ENCODE measurements at regions not wholly inside any gene's neighbourhood (a gene's known extent, or its start where the extent isn't known, plus 50 kb on each side); places are given as distances from the start of the nearest gene placed in this dataset.

GRCh38 chr16:79998143-79998542 lies 397.6 kb upstream of the MAF start:
- BruUV-seq (replicated peaks): no TSS peak
- Mint-ChIP-seq H3K27ac (ENCODE audit: unreplicated experiment) (peak overlapping the region; percentile 0), H3K4me1 (ENCODE audit: low read depth, unreplicated experiment) (peaks cover 24% of the 10 kb centered on the region), H3K27me3 (ENCODE audit: insufficient read depth, unreplicated experiment) (no peaks in the 10 kb centered on the region), H3K4me3 (ENCODE audit: unreplicated experiment) (no peak overlapping the region), H3K36me3 (ENCODE audit: insufficient read depth, unreplicated experiment) (no peaks in the 10 kb centered on the region), H3K9me3 (ENCODE audit: unreplicated experiment) (peaks cover 29% of the 10 kb centered on the region)
- intact Hi-C loops (cut with micrococcal nuclease; ENCODE audit: unreplicated experiment): no loop called here
- Histone ChIP-seq H3K27me3 (replicated peaks; ENCODE audit: control insufficient read depth, insufficient read depth, low read length) (no peaks in the 10 kb centered on the region), H3K4me1 (peaks cover 8% of the 10 kb centered on the region), H3K4me3 (ENCODE audit: low read depth, low read length) (no peak overlapping the region), H3K36me3 (ENCODE audit: control insufficient read depth, insufficient read depth, low read length) (no peaks in the 10 kb centered on the region), H3K9me3 (no peaks in the 10 kb centered on the region)
- CTCF ChIA-PET: no interaction called here
- POLR2A ChIA-PET: no interaction called here
- DNase-seq: no peak
- TF ChIP-seq CTCF (IDR thresholded peaks at IDR 0.05; ENCODE audit: insufficient read depth in 1 of 2, low read depth in 1 of 2, low read length in 1 of 2, severe bottlenecking in 1 of 2, unreplicated experiment in 1 of 2): no peak

- no TSS peak for BruUV-seq (replicated peaks)
- Mint-ChIP-seq H3K27me3 (ENCODE audit: insufficient read depth, unreplicated experiment) (no peaks in the 10 kb centered on the region), H3K36me3 (ENCODE audit: insufficient read depth, unreplicated experiment) (no peaks in the 10 kb centered on the region), H3K27ac (ENCODE audit: unreplicated experiment) (peak overlapping the region; percentile 14), H3K4me1 (ENCODE audit: low read depth, unreplicated experiment) (peaks cover 24% of the 10 kb centered on the region), H3K4me3 (ENCODE audit: unreplicated experiment) (no peak overlapping the region), H3K9me3 (ENCODE audit: unreplicated experiment) (peaks cover 30% of the 10 kb centered on the region)
- DNase-seq: peak in 1 of 2 experiments; percentile 30
- H3K4me1 ChIP-seq: peaks cover 8% of the 10 kb centered on the region
- ChIA-PET POLR2A (no interaction called here), CTCF (interaction anchor here (0.7 to 1.1 kb wide), 2 partner anchors 87 to 324 kb away, joined by 3 to 4 read pairs; no protein-coding TSS in a partner anchor)
- intact Hi-C loops (cut with micrococcal nuclease; ENCODE audit: unreplicated experiment): loop anchor here (1.0 kb wide), 1 partner anchor 372 kb away; no protein-coding TSS in a partner anchor
- H3K36me3 ChIP-seq (ENCODE audit: control insufficient read depth, insufficient read depth, low read length): no peaks in the 10 kb centered on the region
- no peaks in the 10 kb centered on the region for H3K27me3 ChIP-seq (replicated peaks; ENCODE audit: control insufficient read depth, insufficient read depth, low read length)
- no peak overlapping the region for H3K4me3 ChIP-seq (ENCODE audit: low read depth, low read length)
- peak; percentile 32 to 42 for TF ChIP-seq CTCF (IDR thresholded peaks at IDR 0.05; ENCODE audit: insufficient read depth in 1 of 2, low read depth in 1 of 2, low read length in 1 of 2, severe bottlenecking in 1 of 2, unreplicated experiment in 1 of 2)
- peaks cover 3% of the 10 kb centered on the region; the same call in 1 of the 2 replicates for H3K9me3 ChIP-seq
These were observed 396.7 kb upstream of the MAF start for GRCh38 chr16:79997257-79997656.

GRCh38 chr16:79996321-79996720 lies 395.8 kb upstream of the MAF start:
- H3K9me3 Mint-ChIP-seq (ENCODE audit: unreplicated experiment): peaks cover 34% of the 10 kb centered on the region
- H3K4me1 Mint-ChIP-seq (ENCODE audit: low read depth, unreplicated experiment): peaks cover 28% of the 10 kb centered on the region
- ChIA-PET CTCF (interaction anchor here (1.1 kb wide), 1 partner anchor 88 kb away, joined by 3 read pairs; no protein-coding TSS in a partner anchor), POLR2A (no interaction called here)
- H3K27ac Mint-ChIP-seq (ENCODE audit: unreplicated experiment): no peak overlapping the region
- no peak overlapping the region for H3K4me3 Mint-ChIP-seq (ENCODE audit: unreplicated experiment)
- no peaks in the 10 kb centered on the region for H3K36me3 Mint-ChIP-seq (ENCODE audit: insufficient read depth, unreplicated experiment)
- H3K27me3 Mint-ChIP-seq (ENCODE audit: insufficient read depth, unreplicated experiment): no peaks in the 10 kb centered on the region
- no peak for TF ChIP-seq CTCF (IDR thresholded peaks at IDR 0.05; ENCODE audit: insufficient read depth in 1 of 2, low read depth in 1 of 2, low read length in 1 of 2, severe bottlenecking in 1 of 2, unreplicated experiment in 1 of 2)
- DNase-seq: no peak
- Histone ChIP-seq H3K4me1 (peaks cover 11% of the 10 kb centered on the region), H3K27me3 (replicated peaks; ENCODE audit: control insufficient read depth, insufficient read depth, low read length) (no peaks in the 10 kb centered on the region), H3K4me3 (ENCODE audit: low read depth, low read length) (no peak overlapping the region), H3K9me3 (peaks cover 8% of the 10 kb centered on the region), H3K36me3 (ENCODE audit: control insufficient read depth, insufficient read depth, low read length) (no peaks in the 10 kb centered on the region)
- BruUV-seq (replicated peaks): no TSS peak
- intact Hi-C loops (cut with micrococcal nuclease; ENCODE audit: unreplicated experiment): no loop called here

Data from Caco-2 (cell line).